ENCODE measurements at regions not wholly inside any gene's neighbourhood (a gene's known extent, or its start where the extent isn't known, plus 50 kb on each side); places are given as distances from the start of the nearest gene placed in this dataset.
"Not testable (repeated sequence)": the region's sequence is repeated elsewhere in the genome, so short reads cannot be mapped to it uniquely, and the experiment has no call there.

- DNase-seq (ENCODE audit: low read depth), result no peak
Measured at GRCh38 chr16:63943566-63943965, 1178.3 kb downstream of the CDH11 start.

DNA sequence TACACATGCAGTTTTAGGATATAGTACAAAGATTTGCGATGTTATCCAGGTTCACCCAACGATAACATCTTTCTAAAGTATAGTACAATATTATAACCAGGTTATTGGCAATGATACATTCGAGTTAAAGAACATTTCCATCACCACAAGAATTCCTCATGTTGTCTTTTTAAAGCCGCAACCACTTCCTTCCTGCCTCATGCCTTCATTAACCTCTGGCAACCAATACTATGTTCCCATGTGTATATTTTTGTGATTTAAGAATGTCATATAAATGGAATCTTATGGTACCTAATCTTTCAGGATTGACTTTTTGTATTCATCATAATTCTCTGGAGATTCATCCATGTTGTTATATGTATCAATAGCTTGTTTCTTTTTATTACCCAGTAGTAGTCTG is 1183.2 kb downstream of the CDH11 start:
- DNase-seq (ENCODE audit: low read depth), result peak; percentile 65

DNA sequence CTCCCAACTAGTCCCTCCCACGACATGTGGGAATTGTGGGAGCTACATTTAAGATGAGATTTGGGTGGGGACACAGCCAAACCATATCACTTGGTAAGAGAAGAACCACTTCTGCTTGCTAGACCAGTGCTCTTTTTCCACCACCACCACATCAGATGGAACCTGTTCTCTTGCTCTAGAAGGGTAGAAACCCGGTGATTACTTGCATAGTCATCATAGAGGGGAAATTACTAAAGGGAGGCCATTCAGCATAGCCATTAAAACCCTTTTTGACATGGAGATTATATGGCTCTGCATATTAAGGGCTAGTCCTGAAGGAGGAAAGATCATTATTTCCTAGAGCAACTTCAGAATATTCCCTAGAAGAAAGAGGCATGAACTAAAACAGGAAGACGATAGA is 1188.0 kb downstream of the CDH11 start:
- no peak for DNase-seq (ENCODE audit: low read depth)

DNA sequence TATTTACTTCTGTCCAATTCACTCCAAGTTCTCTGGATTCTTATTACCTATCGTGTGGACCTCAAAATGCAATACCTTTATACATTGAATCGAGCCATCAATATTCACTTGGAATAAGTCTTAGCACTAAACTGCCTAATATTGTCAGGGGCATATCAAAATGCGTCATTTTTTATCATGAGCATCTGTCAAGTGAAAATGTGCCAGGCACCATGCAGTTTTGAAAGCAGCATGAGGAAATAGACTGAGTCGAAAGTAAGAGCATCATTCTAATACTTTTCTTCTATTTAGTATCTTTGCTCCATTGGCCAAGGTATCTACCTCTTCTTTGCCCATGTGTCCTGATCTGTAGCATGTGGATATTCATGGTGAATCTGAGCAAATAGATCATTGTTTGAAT is 1193.4 kb downstream of the CDH11 start:
- DNase-seq (ENCODE audit: low read depth), result no peak

DNA sequence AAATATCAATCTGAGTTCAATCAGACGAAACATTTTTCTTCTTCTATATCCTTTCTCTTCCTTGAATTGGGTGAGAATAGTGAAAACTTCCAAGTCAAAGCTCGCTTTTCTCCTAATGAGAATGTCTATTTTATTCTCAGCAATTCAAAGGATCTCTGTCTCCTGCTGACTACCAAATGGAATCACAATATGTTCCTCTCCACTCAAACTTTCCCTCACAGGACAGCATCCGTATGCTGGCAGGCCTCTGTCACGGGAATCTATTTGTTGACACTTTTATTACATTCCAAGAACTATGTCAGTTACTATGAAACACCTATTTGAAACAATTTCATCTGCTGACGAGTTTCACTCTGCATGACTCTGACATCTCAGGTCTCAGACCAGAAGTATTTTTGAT is 1196.6 kb downstream of the CDH11 start:
- no peak for DNase-seq (ENCODE audit: low read depth)

GRCh38 chr16:63922560-63922959 is 1199.3 kb downstream of the CDH11 start:
- DNase-seq (ENCODE audit: low read depth), result peak; percentile 28

GRCh38 chr16:63921737-63922295 is 1200.0 kb downstream of the CDH11 start:
- DNase-seq (ENCODE audit: low read depth), result peak; percentile 55

DNA sequence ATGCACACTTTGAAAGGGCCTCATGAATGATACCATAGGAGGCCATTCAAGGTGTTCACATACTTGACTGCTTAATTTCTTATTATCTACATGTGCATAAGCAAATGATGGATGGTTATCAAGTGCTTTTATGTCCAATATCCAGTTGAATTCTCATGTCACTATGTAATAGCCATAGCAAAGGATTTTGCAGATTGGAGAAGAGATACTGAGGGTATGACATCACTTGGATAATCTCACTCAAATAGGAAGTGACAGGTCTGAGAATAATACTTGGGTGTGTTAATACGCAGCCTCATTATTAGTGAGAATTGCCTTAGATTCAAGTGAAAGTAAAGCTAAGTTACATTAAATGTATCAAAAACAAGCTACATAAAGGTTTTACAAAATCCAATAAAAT is 1208.6 kb downstream of the CDH11 start:
- DNase-seq (ENCODE audit: low read depth), result no peak

DNA sequence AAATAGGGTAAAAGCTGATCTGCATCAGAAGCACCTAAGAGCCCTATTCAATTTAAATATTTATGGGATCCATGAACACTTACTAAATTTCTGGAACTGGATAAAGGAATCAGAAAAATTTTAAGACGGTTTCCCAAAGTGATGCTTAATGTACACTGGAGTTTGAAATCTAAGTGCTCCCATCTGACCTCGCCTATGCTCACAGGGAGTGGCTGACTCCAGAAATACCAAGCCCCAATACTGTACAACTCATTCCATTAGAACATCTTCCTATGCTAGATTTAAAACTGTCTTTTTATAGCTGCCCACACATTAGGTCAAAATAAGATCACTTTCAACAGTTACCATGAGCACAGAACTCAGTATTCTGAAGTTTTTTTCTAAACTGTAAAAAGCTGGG is 1214.6 kb downstream of the CDH11 start:
- DNase-seq (ENCODE audit: low read depth), result no peak

DNA sequence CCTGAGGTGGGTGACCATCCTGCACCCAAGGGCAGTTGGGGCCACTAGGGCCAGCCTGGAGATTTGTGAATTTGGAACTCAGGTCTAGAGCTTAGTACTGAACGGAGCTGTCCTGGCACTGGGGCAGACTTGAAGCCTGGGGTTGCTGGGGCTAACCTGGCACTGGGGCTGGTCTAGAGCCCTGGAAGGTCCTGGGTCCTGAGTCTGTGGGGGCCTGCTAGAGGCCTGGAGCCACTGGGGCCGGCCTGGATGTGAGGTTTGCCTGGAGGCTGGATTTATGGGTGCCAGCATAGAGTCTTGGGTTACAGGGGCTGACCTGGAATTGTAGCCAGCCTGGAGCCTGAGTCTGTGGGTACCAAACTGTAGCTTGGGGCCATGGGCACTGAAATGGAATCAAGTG is 1216.9 kb downstream of the CDH11 start:
- no peak for DNase-seq (ENCODE audit: low read depth)

DNA sequence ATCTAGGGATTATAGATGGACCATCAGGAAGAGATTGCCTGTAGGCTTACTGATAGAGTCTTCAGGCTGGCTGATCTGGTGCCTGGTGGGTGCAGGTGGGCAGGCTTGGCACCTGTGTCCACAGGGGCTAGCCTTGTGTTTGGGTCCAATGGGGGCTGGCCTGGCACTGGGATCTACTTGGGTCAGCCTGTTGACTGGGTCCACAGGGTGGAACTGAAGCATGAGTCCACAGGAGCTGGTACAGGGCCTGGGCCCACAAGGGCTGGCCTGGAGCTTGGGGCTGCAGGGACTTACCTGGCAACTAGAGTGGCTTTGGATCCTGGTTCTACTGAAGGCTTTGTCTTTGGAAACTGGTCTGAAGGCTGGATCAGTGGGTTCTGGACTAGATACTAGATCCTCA is 1217.7 kb downstream of the CDH11 start:
- DNase-seq (ENCODE audit: low read depth), result no peak

DNA sequence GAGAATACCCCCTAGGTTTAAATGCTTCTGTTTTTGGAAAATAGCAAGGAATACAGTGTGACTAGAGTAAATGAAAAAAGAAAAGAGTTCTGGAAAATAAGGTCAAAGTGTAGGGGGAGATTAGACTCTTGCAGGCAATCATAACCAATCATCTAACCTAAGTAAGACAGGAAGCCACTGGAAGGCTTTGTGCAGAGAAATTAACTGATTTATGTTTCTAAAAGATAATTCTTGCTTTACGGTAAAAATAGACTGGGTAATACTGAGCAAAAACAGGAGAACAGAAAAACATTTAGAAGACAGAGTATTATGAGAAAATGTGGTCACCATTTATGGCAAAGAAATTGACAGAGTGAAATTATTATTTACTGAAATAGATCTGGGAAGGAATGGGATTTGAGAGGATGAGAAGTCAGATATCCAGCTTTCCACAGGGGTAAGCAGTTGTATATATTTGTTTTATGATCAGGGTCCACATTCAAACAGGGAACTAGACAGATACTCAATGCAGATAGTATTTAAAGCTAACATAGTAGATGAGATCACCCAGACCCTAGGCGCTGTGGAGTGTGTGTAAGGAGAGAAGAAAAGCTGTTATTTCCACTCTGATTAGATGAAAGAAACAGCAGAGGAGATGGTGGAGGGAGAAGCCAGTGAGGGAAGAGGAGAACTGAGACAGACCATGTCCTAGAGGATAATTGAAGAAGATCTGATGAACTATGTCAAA is 1225.3 kb downstream of the CDH11 start:
- DNase-seq (ENCODE audit: low read depth), result no peak

DNA sequence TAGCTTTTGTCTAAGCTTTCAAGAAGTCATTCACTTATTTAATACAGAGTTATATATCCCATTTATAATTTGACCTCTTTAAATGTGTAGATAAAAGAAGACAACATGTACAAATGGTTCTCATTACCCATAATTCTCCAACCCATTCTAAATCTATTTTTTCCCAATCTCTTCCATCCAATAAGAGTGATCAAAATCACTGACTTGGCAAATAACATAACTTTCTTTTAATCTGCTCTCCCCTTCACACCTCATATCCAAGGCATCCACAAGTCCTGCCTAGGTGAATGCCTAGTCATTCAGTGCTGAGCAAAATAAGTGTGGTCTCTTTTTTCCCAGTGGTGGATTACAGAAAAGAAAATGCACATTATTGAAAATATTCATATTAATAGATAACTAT is 1231.1 kb downstream of the CDH11 start:
- no peak for DNase-seq (ENCODE audit: low read depth)

- peak; percentile 31 for DNase-seq (ENCODE audit: low read depth)
Measured at GRCh38 chr16:63890081-63890480, 1231.8 kb downstream of the CDH11 start.

DNA sequence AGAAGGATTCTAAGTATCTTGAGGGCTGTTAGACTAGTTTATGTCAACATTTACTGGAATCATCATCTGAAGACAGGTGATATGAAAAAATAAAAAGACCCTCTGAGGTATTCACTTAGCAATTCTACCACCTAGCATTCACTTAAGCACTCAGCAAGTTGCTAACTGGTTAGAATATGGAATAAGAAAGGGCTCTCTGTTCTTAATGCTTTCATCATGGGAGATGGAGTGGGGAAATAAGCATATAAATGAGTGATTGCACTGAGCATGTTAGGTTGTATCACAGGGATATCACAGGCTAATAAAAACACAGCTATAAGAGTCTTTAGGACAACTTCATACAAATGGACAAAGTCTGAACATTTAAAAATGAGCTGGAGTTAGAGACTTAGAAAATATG is 1238.8 kb downstream of the CDH11 start:
- DNase-seq (ENCODE audit: low read depth), result no peak

- DNase-seq (ENCODE audit: low read depth), result no peak
Measured at GRCh38 chr16:63882576-63882975, 1239.3 kb downstream of the CDH11 start.

DNA sequence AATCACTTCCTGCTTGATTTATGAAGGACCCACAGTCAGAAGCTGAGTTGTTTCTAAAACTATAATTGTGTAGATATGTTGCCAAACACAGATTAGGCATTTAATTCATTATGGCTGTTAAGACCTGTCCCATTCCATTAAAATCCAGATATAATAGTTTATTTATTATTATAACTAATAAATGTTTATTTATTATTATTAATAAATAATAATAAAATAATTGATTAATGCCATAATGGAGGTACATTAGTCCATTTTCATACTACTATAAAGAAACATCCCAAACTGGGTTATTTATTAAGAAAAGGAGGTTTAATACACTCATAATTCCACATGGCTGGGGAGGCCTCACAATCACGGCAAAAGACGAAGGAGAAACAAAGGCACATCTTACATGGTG is 1240.9 kb downstream of the CDH11 start:
- no peak for DNase-seq (ENCODE audit: low read depth)

DNA sequence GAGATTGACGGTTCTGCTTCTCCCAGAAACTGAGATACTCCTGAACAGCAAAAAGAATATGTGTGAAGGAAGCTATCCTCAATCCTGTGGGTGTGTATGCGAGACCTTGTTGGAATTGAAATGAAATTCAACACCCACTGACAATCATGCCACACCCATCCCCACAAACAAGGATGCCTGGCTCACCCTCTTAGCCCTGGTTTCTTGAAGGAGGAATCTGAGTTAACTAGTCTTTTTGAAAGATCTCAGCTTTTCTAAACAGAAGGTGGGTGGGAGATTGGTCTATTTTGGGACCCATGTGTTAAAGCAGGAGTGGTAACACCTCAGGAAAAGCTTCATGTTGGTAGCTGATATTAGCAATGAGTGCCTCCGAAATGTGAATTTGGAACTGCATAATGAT is 1244.5 kb downstream of the CDH11 start:
- DNase-seq (ENCODE audit: low read depth), result no peak

GRCh38 chr16:63876103-63876502 is 1245.8 kb downstream of the CDH11 start:
- DNase-seq (ENCODE audit: low read depth), result no peak

GRCh38 chr16:63860700-63861099 is 1261.2 kb downstream of the CDH11 start:
- not testable (repeated sequence) for DNase-seq (ENCODE audit: low read depth)

GRCh38 chr16:63856537-63856936 is 1265.3 kb downstream of the CDH11 start:
- DNase-seq (ENCODE audit: low read depth), result no peak

GRCh38 chr16:63850979-63851378 is 1270.9 kb downstream of the CDH11 start:
- no peak for DNase-seq (ENCODE audit: low read depth)

DNA sequence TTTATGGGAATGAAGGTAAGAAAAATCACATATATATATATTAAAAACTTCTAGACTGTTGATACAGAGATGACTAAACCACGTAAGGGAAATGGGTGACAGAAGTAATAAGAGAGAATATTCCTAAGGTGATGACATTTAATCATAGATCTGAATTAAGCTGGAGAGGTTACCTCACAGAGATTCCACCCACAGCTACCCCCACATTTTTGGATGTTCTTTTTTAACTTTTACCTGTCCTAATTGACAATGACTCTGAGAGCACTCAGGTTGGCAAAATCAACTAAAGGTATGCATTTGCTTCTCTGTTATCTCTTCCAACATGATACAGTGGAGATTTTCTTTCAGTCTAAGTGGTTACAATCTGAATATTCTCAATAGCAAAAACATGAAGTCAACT is 1280.6 kb downstream of the CDH11 start:
- no peak for DNase-seq (ENCODE audit: low read depth)

DNA sequence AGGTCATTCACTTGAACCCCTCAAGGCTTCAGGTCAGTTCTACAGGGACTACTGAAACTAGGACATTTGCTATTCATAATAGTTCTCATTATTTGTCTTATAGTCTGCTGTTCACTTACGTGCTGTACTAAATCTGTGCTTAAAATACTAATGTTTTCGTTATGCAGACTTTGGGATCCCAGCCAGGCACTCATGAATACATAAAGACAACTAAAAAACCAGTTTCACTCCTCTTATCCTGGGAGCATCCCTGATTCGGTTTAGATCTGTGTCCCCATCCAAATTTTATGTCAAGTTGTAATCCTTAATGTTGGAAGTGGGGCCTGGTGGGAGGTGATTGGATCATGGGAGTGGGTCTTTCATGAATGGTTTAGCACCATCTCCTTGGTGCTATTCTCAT is 1291.8 kb downstream of the CDH11 start:
- DNase-seq (ENCODE audit: low read depth), result no peak

Measured in RPMI7951 (cell line).